ENCODE measurements at regions not wholly inside any gene's neighbourhood (a gene's known extent, or its start where the extent isn't known, plus 50 kb on each side); places are given as distances from the start of the nearest gene placed in this dataset.

GRCh38 chr4:38193236-38193863 is 233.2 kb downstream of the PTTG2 start:
- TF ChIP-seq EZH2phosphoT487 (IDR thresholded peaks at IDR 0.05; ENCODE audit: borderline replicate concordance, low read depth, low read length): no peak
- no peak for TF ChIP-seq CTCF (conservative IDR thresholded peaks at IDR 0.05; ENCODE audit: low read length)
- intact Hi-C loops (cut with micrococcal nuclease; ENCODE audit: unreplicated experiment): no loop called here
- ChIA-PET POLR2A (interaction anchor here (0.8 kb wide), 1 partner anchor 15 kb away, joined by 3 read pairs; no protein-coding TSS in a partner anchor), CTCF (ENCODE audit: unreplicated experiment) (no interaction called here)
- H2AFZ ChIP-seq (ENCODE audit: low read length): no peak overlapping the region
- BruUV-seq (replicated peaks): no TSS peak
- no peaks in the 10 kb centered on the region for H3K4me1 ChIP-seq (ENCODE audit: insufficient read depth, low read length, poor library complexity, severe bottlenecking)
- no peak overlapping the region for H3K27ac ChIP-seq (ENCODE audit: low read depth, low read length, poor library complexity, severe bottlenecking)
- DNase-seq (ENCODE audit: low spot score): no peak
- H3K4me2 ChIP-seq (ENCODE audit: low read length): no peak overlapping the region
- no peak overlapping the region for H3K4me3 ChIP-seq (ENCODE audit: low read depth, low read length, poor library complexity, severe bottlenecking)
- H3K9me3 ChIP-seq (ENCODE audit: low read length): no peaks in the 10 kb centered on the region
- no peaks in the 10 kb centered on the region for H3K36me3 ChIP-seq (ENCODE audit: insufficient read depth, low read length)
- H3K79me2 ChIP-seq (ENCODE audit: insufficient read depth, low read depth, low read length): no peaks in the 10 kb centered on the region
- H3K9me2 ChIP-seq (ENCODE audit: insufficient read depth, low read length): no peaks in the 10 kb centered on the region
- H4K20me1 ChIP-seq (ENCODE audit: insufficient read depth, low read length): no peaks in the 10 kb centered on the region

DNA sequence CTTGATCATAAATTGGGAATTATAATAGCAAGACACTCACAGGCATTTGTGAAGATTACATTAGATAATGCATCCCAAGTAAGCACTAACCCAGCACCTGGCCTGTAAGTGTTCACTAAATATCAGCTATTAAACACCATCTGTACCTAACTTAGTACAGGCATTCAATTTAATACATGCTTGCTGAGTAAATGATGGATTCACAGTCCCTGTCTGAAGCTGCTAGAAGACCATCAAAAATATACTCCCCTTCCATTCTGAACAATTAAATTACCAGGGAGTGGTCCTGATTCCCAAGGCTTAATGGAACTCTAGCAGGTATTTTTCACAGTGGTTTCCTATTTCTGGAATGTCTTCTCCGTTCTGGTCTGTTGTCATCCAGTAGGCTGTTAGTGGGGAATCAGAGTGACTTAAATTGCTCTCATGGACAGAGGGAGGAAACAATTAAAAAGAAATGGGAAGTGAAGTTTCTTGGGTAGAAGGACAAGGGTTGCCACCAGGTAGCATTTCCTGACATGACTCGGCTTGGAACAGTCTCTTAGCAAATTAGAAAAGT is 233.9 kb downstream of the PTTG2 start:
- Histone ChIP-seq H2AFZ (ENCODE audit: low read length) (no peak overlapping the region), H4K20me1 (ENCODE audit: insufficient read depth, low read length) (no peaks in the 10 kb centered on the region), H3K9me3 (ENCODE audit: low read length) (no peaks in the 10 kb centered on the region), H3K4me1 (ENCODE audit: insufficient read depth, low read length, poor library complexity, severe bottlenecking) (no peaks in the 10 kb centered on the region), H3K4me3 (ENCODE audit: low read depth, low read length, poor library complexity, severe bottlenecking) (no peak overlapping the region), H3K4me2 (ENCODE audit: low read length) (no peak overlapping the region), H3K27ac (ENCODE audit: low read depth, low read length, poor library complexity, severe bottlenecking) (no peak overlapping the region), H3K79me2 (ENCODE audit: insufficient read depth, low read depth, low read length) (no peaks in the 10 kb centered on the region), H3K36me3 (ENCODE audit: insufficient read depth, low read length) (no peaks in the 10 kb centered on the region), H3K9me2 (ENCODE audit: insufficient read depth, low read length) (no peaks in the 10 kb centered on the region)
- ChIA-PET POLR2A (interaction anchor here (0.5 kb wide), 1 partner anchor 57 kb away, joined by 5 read pairs; no protein-coding TSS in a partner anchor), CTCF (ENCODE audit: unreplicated experiment) (no interaction called here)
- intact Hi-C loops (cut with micrococcal nuclease; ENCODE audit: unreplicated experiment): no loop called here
- no TSS peak for BruUV-seq (replicated peaks)
- no peak for DNase-seq (ENCODE audit: low spot score)
- TF ChIP-seq CTCF (conservative IDR thresholded peaks at IDR 0.05; ENCODE audit: low read length) (no peak), EZH2phosphoT487 (IDR thresholded peaks at IDR 0.05; ENCODE audit: borderline replicate concordance, low read depth, low read length) (no peak)

DNA sequence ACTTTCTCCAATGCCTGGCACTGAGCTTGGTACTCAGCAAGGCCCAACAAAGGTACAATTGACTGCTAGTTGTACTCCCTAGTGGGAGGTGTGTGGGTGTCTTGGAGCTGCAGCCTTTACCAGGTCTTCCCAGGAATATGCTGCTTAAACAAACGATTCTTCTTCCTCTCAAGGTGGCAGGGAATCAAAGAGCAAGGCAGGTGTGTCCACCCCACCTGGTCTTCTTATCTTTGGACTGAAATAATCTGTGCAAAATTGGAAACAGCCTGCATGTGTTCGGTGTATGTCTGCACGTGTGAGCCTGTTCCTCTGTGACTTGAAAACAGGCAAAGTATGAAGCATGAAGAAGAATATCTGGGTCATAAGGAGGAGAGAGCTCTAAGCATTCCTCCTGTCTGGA is 235.3 kb downstream of the PTTG2 start:
- Histone ChIP-seq H3K36me3 (ENCODE audit: insufficient read depth, low read length) (no peaks in the 10 kb centered on the region), H4K20me1 (ENCODE audit: insufficient read depth, low read length) (no peaks in the 10 kb centered on the region), H3K9me3 (ENCODE audit: low read length) (no peaks in the 10 kb centered on the region), H3K4me3 (ENCODE audit: low read depth, low read length, poor library complexity, severe bottlenecking) (no peak overlapping the region), H3K9me2 (ENCODE audit: insufficient read depth, low read length) (no peaks in the 10 kb centered on the region), H3K27ac (ENCODE audit: low read depth, low read length, poor library complexity, severe bottlenecking) (no peak overlapping the region), H3K4me1 (ENCODE audit: insufficient read depth, low read length, poor library complexity, severe bottlenecking) (no peaks in the 10 kb centered on the region), H2AFZ (ENCODE audit: low read length) (no peak overlapping the region), H3K79me2 (ENCODE audit: insufficient read depth, low read depth, low read length) (no peaks in the 10 kb centered on the region), H3K4me2 (ENCODE audit: low read length) (no peak overlapping the region)
- no TSS peak for BruUV-seq (replicated peaks)
- no peak for TF ChIP-seq CTCF (conservative IDR thresholded peaks at IDR 0.05; ENCODE audit: low read length)
- TF ChIP-seq EZH2phosphoT487 (IDR thresholded peaks at IDR 0.05; ENCODE audit: borderline replicate concordance, low read depth, low read length): no peak
- intact Hi-C loops (cut with micrococcal nuclease; ENCODE audit: unreplicated experiment): no loop called here
- ChIA-PET CTCF (ENCODE audit: unreplicated experiment) (no interaction called here), POLR2A (no interaction called here)
- no peak for DNase-seq (ENCODE audit: low spot score)

Measured in OCI-LY7 (cell line).